NCI-H226 (cell line): ENCODE measurements at regions not wholly inside any gene's neighbourhood (a gene's known extent, or its start where the extent isn't known, plus 50 kb on each side); places are given as distances from the start of the nearest gene placed in this dataset.
A peak's percentile ranks its signal among the peaks of the same experiment; 100 is the strongest.
"Not testable (repeated sequence)": the region's sequence is repeated elsewhere in the genome, so short reads cannot be mapped to it uniquely, and the experiment has no call there.

Source experiments
- DNase-seq: peaks from one replicate; pipeline ENCODE4 v3.0.0-alpha.2; 2015

GRCh38 chr1:214864896-214865688, 217.4 kb upstream of the KCNK2 start:
- DNase-seq = peak; percentile 38

- not testable (repeated sequence) for DNase-seq
These were observed 212.1 kb upstream of the KCNK2 start for GRCh38 chr1:214870426-214870825.

- DNase-seq = no peak
These were observed 201.6 kb upstream of the KCNK2 start for GRCh38 chr1:214880956-214881355.

- no peak for DNase-seq
These were observed 199.9 kb upstream of the KCNK2 start for GRCh38 chr1:214882616-214883015.

- DNase-seq = no peak
These were observed 187.4 kb upstream of the KCNK2 start for GRCh38 chr1:214895011-214895600.

- DNase-seq = no peak
These were observed 185.6 kb upstream of the KCNK2 start for GRCh38 chr1:214896921-214897320.

GRCh38 chr1:214897581-214897980, 185.0 kb upstream of the KCNK2 start:
- no peak for DNase-seq

GRCh38 chr1:214898161-214898560, 184.4 kb upstream of the KCNK2 start:
- DNase-seq = no peak

- DNase-seq = no peak
These were observed 183.8 kb upstream of the KCNK2 start for GRCh38 chr1:214898718-214899117.

GRCh38 chr1:214899908-214900460, 182.6 kb upstream of the KCNK2 start:
- DNase-seq = no peak

- no peak for DNase-seq
These were observed 181.9 kb upstream of the KCNK2 start for GRCh38 chr1:214900590-214900989.

GRCh38 chr1:214901718-214902117, 180.8 kb upstream of the KCNK2 start:
- peak; percentile 55 for DNase-seq

- peak; percentile 54 for DNase-seq
These were observed 179.8 kb upstream of the KCNK2 start for GRCh38 chr1:214902636-214903320.

GRCh38 chr1:214912127-214912526, 170.4 kb upstream of the KCNK2 start:
- no peak for DNase-seq

- no peak for DNase-seq
These were observed 168.6 kb upstream of the KCNK2 start for GRCh38 chr1:214913966-214914365.

GRCh38 chr1:214917081-214917635, 165.4 kb upstream of the KCNK2 start:
- DNase-seq = no peak

- no peak for DNase-seq
These were observed 163.8 kb upstream of the KCNK2 start for GRCh38 chr1:214918745-214919144.

GRCh38 chr1:214920337-214920736, 162.2 kb upstream of the KCNK2 start:
- DNase-seq = no peak

- DNase-seq = no peak
These were observed 159.1 kb upstream of the KCNK2 start for GRCh38 chr1:214923278-214923915.

- no peak for DNase-seq
These were observed 154.7 kb upstream of the KCNK2 start for GRCh38 chr1:214927796-214928195.

- DNase-seq = no peak
These were observed 154.0 kb upstream of the KCNK2 start for GRCh38 chr1:214928574-214928973.

- DNase-seq = no peak
These were observed 149.2 kb upstream of the KCNK2 start for GRCh38 chr1:214933375-214933774.

- no peak for DNase-seq
These were observed 148.5 kb upstream of the KCNK2 start for GRCh38 chr1:214934045-214934444.
